ENCODE measurements at regions not wholly inside any gene's neighbourhood (a gene's known extent, or its start where the extent isn't known, plus 50 kb on each side); places are given as distances from the start of the nearest gene placed in this dataset.

DNA sequence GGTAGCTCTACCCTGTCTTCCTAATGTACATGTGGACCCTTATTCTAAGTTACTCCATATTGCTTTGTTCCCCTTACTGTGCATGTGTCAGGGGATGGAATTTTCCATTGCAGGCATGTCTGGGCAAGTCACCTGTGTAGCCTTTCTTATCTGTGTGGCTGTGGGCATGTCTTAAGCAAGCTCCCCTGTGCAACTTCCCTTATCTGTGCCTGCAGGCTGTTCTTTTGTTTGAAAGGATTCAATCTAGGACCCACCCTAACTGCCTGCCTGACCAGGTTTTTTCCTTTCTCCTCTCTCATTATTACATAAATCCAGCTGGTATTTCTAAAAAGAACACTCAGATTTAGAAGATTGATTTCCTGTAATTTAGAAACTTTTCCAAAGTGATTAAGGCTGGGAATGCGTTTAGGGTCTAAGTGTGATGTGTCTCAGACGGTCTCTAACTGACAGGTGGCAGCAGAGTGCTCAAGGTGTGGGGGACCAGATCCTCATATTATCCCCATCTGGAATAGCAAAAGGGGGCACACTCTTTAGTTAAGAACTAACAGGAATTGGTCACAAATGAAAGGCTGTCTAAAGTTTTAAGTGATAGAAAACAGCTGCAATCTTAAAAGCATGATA, 198.9 kb upstream of the PPP1R2C start:
- no peak for TF ChIP-seq RFX5 (IDR thresholded peaks at IDR 0.05; ENCODE audit: borderline replicate concordance, low read depth, low read length)
- TF ChIP-seq EZH2 (IDR thresholded peaks at IDR 0.05; ENCODE audit: low read depth, low read length, severe bottlenecking): no peak
- TF ChIP-seq, protein P1, sequence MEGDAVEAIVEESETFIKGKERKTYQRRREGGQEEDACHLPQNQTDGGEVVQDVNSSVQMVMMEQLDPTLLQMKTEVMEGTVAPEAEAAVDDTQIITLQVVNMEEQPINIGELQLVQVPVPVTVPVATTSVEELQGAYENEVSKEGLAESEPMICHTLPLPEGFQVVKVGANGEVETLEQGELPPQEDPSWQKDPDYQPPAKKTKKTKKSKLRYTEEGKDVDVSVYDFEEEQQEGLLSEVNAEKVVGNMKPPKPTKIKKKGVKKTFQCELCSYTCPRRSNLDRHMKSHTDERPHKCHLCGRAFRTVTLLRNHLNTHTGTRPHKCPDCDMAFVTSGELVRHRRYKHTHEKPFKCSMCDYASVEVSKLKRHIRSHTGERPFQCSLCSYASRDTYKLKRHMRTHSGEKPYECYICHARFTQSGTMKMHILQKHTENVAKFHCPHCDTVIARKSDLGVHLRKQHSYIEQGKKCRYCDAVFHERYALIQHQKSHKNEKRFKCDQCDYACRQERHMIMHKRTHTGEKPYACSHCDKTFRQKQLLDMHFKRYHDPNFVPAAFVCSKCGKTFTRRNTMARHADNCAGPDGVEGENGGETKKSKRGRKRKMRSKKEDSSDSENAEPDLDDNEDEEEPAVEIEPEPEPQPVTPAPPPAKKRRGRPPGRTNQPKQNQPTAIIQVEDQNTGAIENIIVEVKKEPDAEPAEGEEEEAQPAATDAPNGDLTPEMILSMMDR (IDR thresholded peaks at IDR 0.05; ENCODE audit: control extremely low read depth in 1 of 3, insufficient read depth in 1 of 3, low read depth in 1 of 3, low read length in 3 of 3): peak in 1 of 3 experiments; percentile 4; a peak in 1 of 4 replicates
- no peak for TF ChIP-seq POLR2AphosphoS5 (IDR thresholded peaks at IDR 0.05; ENCODE audit: low read depth, low read length)
- no peak for TF ChIP-seq YY1 (IDR thresholded peaks at IDR 0.05; ENCODE audit: low read depth, low read length)
- TF ChIP-seq CEBPB (IDR thresholded peaks at IDR 0.05; ENCODE audit: low read depth, low read length): no peak
- TF ChIP-seq POLR2A (IDR thresholded peaks at IDR 0.05; ENCODE audit: control extremely low read depth in 1 of 2, low read depth in 2 of 2, low read length in 2 of 2): no peak
- TF ChIP-seq GTF2F1 (IDR thresholded peaks at IDR 0.05; ENCODE audit: borderline replicate concordance, low read depth, low read length): no peak
- TF ChIP-seq SIN3A (conservative IDR thresholded peaks at IDR 0.05 in 1 of 2, IDR thresholded peaks at IDR 0.05 in 1 of 2; ENCODE audit: low read depth in 1 of 2, low read length in 2 of 2): no peak
- no peak for TF ChIP-seq BRCA1 (IDR thresholded peaks at IDR 0.05; ENCODE audit: low read depth, low read length)
